CD4-positive, alpha-beta T cell (primary cell): ENCODE measurements at regions not wholly inside any gene's neighbourhood (a gene's known extent, or its start where the extent isn't known, plus 50 kb on each side); places are given as distances from the start of the nearest gene placed in this dataset.

ENCODE experiments used
- ATAC-seq: fragments of 200-7000 bp; cut with Tn5 transposase; one replicate; pipeline ENCODE4 v1.10.0; 2022; ENCODE audit warnings: mild to moderate bottlenecking; ENCODE audit not compliant: poor library complexity
- CTCF ChIA-PET: fragments of 350-600 bp; sonication (Branson Sonifier 250); formaldehyde crosslinking; loops from one replicate; lab custom pipeline; 2021; ENCODE audit warnings: antibody characterized with exemption, inconsistent platforms; lab: Charles Lee
- POLR2A ChIA-PET: fragments of 350-600 bp; sonication (Branson Sonifier 250); formaldehyde crosslinking; loops from one replicate; lab custom pipeline; 2021; ENCODE audit warnings: antibody characterized with exemption, inconsistent platforms; lab: Charles Lee
- DNase-seq, 14 experiments: peaks; one replicate each; pipeline ENCODE4 v3.0.0-alpha.2; 2013 to 2020; ENCODE audit warnings: mixed read lengths in 2 of 14
- H3K27ac ChIP-seq, 2 donors: one replicate each; pipeline versions ENCODE4 v1.5.1 to v1.7.0; 2013; ENCODE audit warnings: low read length in 2 of 2, low read depth in 1 of 2, mild to moderate bottlenecking in 1 of 2
- H3K27me3 ChIP-seq, 2 experiments: 1 replicate in 1 of 2; 2 replicates in 1 of 2; pipeline versions ENCODE4 v1.6.1 to v1.7.0; 2013; ENCODE audit warnings: low read length in 2 of 2, control low read depth in 1 of 2, mild to moderate bottlenecking in 1 of 2, moderate library complexity in 1 of 2; ENCODE audit not compliant: insufficient read depth in 2 of 2, control insufficient read depth in 1 of 2
- H3K36me3 ChIP-seq: one replicate; pipeline ENCODE4 v1.6.1; 2013; ENCODE audit warnings: low read length, control low read depth; ENCODE audit not compliant: insufficient read depth
- H3K4me1 ChIP-seq: one replicate; pipeline ENCODE4 v1.6.1; 2013; ENCODE audit warnings: low read length, control low read depth; ENCODE audit not compliant: insufficient read depth
- H3K4me3 ChIP-seq: one replicate; pipeline ENCODE4 v1.5.1; 2013; ENCODE audit warnings: mild to moderate bottlenecking, low read length, moderate library complexity
- H3K9me3 ChIP-seq, 2 experiments: 1 replicate in 1 of 2; 2 replicates in 1 of 2; pipeline versions ENCODE4 v1.6.1 to v1.7.0; 2013; ENCODE audit warnings: low read length in 2 of 2, mild to moderate bottlenecking in 2 of 2, control low read depth in 1 of 2, moderate library complexity in 1 of 2; ENCODE audit not compliant: control insufficient read depth in 1 of 2, insufficient read depth in 1 of 2
- H3K27ac Mint-ChIP-seq: one replicate; pipeline ENCODE4 v1.8.0; 2020; ENCODE audit warnings: mixed read lengths
- H3K27me3 Mint-ChIP-seq: one replicate; pipeline ENCODE4 v1.8.0; 2021; ENCODE audit warnings: mixed read lengths
- H3K36me3 Mint-ChIP-seq: one replicate; pipeline ENCODE4 v1.8.0; 2021; ENCODE audit warnings: low read depth, mixed read lengths
- H3K4me1 Mint-ChIP-seq: one replicate; pipeline ENCODE4 v1.8.0; 2021; ENCODE audit warnings: low read depth, mixed read lengths
- H3K4me3 Mint-ChIP-seq: one replicate; pipeline ENCODE4 v1.8.0; 2020; ENCODE audit warnings: mild to moderate bottlenecking, mixed read lengths
- H3K9me3 Mint-ChIP-seq: one replicate; pipeline ENCODE4 v1.8.0; 2020; ENCODE audit warnings: mixed read lengths
- CTCF ChIP-seq: fragments of 200-600 bp; IDR thresholded peaks from one replicate; pipeline ENCODE4 v1.8.0; 2022; ENCODE audit warnings: antibody characterized with exemption, mild to moderate bottlenecking
- intact Hi-C, 2 experiments: fragments of 100-400 bp; cut with DNase I in 1 of 2; cut with micrococcal nuclease in 1 of 2; formaldehyde crosslinking; loops; one replicate each; pipeline versions ENCODE4 v1.15.1 to v1.9.0; 2023 to 2025; cut with DNase I, micrococcal nuclease

DNA sequence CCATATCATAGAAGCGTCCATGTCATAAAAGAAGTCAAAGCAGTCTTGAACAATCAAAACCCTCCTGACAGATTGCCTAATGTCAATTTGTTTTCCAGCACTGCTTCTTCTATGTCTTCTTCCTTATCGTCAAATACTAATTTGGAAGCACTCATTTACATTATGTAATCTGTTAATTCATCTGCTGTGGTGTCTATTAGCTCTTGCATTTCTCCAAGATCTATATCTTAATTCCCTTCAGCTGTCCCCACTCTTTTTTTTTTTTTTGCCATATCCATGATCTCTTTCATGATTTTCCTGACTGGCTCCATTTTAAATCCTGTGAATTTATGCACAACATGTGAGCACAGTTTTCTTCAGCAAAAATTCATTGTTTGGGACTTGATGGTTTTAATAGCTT is 560.5 kb upstream of the ARPP21 start:
- no peaks in the 10 kb centered on the region for H3K9me3 ChIP-seq
- no peak overlapping the region for H3K27ac ChIP-seq
- DNase-seq (no peak), ATAC-seq (no peak)
- H3K27me3 ChIP-seq: no peaks in the 10 kb centered on the region
- TF ChIP-seq CTCF: no peak
- no peaks in the 10 kb centered on the region for H3K4me1 Mint-ChIP-seq
- H3K27ac Mint-ChIP-seq: no peak overlapping the region
- peaks cover 3% of the 10 kb centered on the region for H3K9me3 Mint-ChIP-seq
- no peak overlapping the region for H3K4me3 ChIP-seq
- H3K27me3 Mint-ChIP-seq: no peaks in the 10 kb centered on the region
- H3K4me1 ChIP-seq: no peaks in the 10 kb centered on the region
- ChIA-PET CTCF (no interaction called here), POLR2A (no interaction called here)
- no peak overlapping the region for H3K4me3 Mint-ChIP-seq
- intact Hi-C loops: no loop called here
- H3K36me3 Mint-ChIP-seq: no peaks in the 10 kb centered on the region
- no peaks in the 10 kb centered on the region for H3K36me3 ChIP-seq

- no peaks in the 10 kb centered on the region for H3K36me3 ChIP-seq
- CTCF ChIA-PET: no interaction called here
- H3K9me3 Mint-ChIP-seq: peaks cover 3% of the 10 kb centered on the region
- H3K36me3 Mint-ChIP-seq: no peaks in the 10 kb centered on the region
- H3K27me3 ChIP-seq: no peaks in the 10 kb centered on the region
- no peak overlapping the region for H3K27ac Mint-ChIP-seq
- H3K4me3 ChIP-seq: no peak overlapping the region
- ATAC-seq (no peak), DNase-seq (no peak)
- H3K4me3 Mint-ChIP-seq: no peak overlapping the region
- no peaks in the 10 kb centered on the region for H3K9me3 ChIP-seq
- POLR2A ChIA-PET: no interaction called here
- no peaks in the 10 kb centered on the region for H3K4me1 Mint-ChIP-seq
- no peak overlapping the region for H3K27ac ChIP-seq
- intact Hi-C loops: no loop called here
- no peaks in the 10 kb centered on the region for H3K4me1 ChIP-seq
- H3K27me3 Mint-ChIP-seq: no peaks in the 10 kb centered on the region
- TF ChIP-seq CTCF: no peak
These were observed 559.9 kb upstream of the ARPP21 start for GRCh38 chr3:35079403-35079802.

DNA sequence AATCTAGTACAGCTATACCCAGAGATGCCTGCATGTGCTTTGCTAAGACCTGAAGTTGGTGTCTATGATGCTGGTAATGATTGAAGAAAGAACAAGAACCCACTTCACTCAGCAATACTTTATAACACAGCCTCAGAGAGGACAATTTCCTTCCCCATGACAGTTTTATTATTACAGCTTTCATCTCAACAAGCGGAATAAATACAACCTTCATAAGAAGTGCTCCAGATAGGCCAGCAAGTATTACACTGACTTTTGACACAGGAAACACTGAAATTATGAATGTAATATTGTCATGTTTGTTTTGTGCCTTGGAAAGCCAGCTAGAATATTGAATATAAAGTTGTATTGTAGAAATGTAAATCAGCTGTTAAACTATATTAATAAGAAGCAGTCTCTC is 557.4 kb upstream of the ARPP21 start:
- CTCF ChIA-PET: no interaction called here
- no peaks in the 10 kb centered on the region for H3K4me1 Mint-ChIP-seq
- Histone ChIP-seq H3K4me3 (no peak overlapping the region), H3K36me3 (no peaks in the 10 kb centered on the region), H3K4me1 (no peaks in the 10 kb centered on the region), H3K27ac (no peak overlapping the region), H3K9me3 (no peaks in the 10 kb centered on the region), H3K27me3 (no peaks in the 10 kb centered on the region)
- no peak for DNase-seq
- intact Hi-C loops: no loop called here
- H3K27me3 Mint-ChIP-seq: no peaks in the 10 kb centered on the region
- ATAC-seq: no peak
- H3K27ac Mint-ChIP-seq: no peak overlapping the region
- peaks cover 3% of the 10 kb centered on the region for H3K9me3 Mint-ChIP-seq
- H3K4me3 Mint-ChIP-seq: no peak overlapping the region
- TF ChIP-seq CTCF: no peak
- H3K36me3 Mint-ChIP-seq: no peaks in the 10 kb centered on the region
- POLR2A ChIA-PET: no interaction called here
